Uterus (tissue), 2 donors: ENCODE measurements at regions not wholly inside any gene's neighbourhood (a gene's known extent, or its start where the extent isn't known, plus 50 kb on each side); places are given as distances from the start of the nearest gene placed in this dataset.

Experiments
- POLR2A ChIP-seq, 2 donors: fragments of 450-650 bp; IDR thresholded peaks; one replicate each; pipeline ENCODE4 v1.6.1; 2016; ENCODE audit warnings: antibody characterized with exemption in 2 of 2, mild to moderate bottlenecking in 1 of 2, moderate library complexity in 1 of 2
- TF ChIP-seq, protein P1 (sequence below), 4 experiments: fragments of 200-600 bp in 2 of 4; fragments of 450-650 bp in 2 of 4; sonication (generic) in 2 of 4; IDR thresholded peaks; one replicate each; pipeline ENCODE4 v1.5.1; 2016 to 2019; ENCODE audit warnings: antibody characterized with exemption in 4 of 4, mild to moderate bottlenecking in 2 of 4, moderate library complexity in 1 of 4

DNA sequence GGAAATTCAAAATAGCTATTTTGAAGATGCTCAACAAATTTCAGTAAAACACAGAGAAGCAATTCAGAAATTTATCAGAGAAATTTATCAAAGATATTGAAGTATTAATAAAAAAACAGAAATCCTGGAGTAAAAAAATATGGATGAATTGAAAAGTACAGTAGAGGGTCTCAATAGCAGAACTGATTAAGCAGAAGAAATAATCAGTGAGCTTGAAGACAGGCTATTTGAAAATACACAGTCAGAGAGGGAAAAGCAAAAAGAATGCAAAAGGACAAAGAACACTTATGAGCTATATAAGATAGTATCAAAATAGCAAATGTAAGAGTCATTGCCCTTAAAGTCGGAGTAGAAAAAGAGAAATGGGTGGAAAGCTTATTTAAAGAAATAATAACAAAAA, 107.9 kb upstream of the PPP2R2B start:
- TF ChIP-seq, protein P1, sequence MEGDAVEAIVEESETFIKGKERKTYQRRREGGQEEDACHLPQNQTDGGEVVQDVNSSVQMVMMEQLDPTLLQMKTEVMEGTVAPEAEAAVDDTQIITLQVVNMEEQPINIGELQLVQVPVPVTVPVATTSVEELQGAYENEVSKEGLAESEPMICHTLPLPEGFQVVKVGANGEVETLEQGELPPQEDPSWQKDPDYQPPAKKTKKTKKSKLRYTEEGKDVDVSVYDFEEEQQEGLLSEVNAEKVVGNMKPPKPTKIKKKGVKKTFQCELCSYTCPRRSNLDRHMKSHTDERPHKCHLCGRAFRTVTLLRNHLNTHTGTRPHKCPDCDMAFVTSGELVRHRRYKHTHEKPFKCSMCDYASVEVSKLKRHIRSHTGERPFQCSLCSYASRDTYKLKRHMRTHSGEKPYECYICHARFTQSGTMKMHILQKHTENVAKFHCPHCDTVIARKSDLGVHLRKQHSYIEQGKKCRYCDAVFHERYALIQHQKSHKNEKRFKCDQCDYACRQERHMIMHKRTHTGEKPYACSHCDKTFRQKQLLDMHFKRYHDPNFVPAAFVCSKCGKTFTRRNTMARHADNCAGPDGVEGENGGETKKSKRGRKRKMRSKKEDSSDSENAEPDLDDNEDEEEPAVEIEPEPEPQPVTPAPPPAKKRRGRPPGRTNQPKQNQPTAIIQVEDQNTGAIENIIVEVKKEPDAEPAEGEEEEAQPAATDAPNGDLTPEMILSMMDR (IDR thresholded peaks at IDR 0.05) = no peak
- TF ChIP-seq POLR2A (IDR thresholded peaks at IDR 0.05) = no peak
